ENCODE measurements at regions not wholly inside any gene's neighbourhood (a gene's known extent, or its start where the extent isn't known, plus 50 kb on each side); places are given as distances from the start of the nearest gene placed in this dataset.

GRCh38 chr3:104685492-104685891 lies 681.2 kb upstream of the ALCAM start:
- Histone ChIP-seq H3K36me3 (ENCODE audit: control insufficient read depth in 2 of 2, insufficient read depth in 2 of 2, low read length in 1 of 2) (no peaks in the 10 kb centered on the region), H3K4me3 (ENCODE audit: low read length in 2 of 2) (no peak overlapping the region), H3K27ac (ENCODE audit: low read depth in 1 of 2, low read length in 1 of 2) (no peak overlapping the region), H3K27me3 (ENCODE audit: control insufficient read depth in 2 of 2, insufficient read depth in 1 of 2, low read length in 1 of 2) (no peaks in the 10 kb centered on the region), H3K4me1 (ENCODE audit: control insufficient read depth in 2 of 2, insufficient read depth in 2 of 2, low read length in 2 of 2) (no peaks in the 10 kb centered on the region), H3K9me3 (ENCODE audit: control insufficient read depth in 2 of 2, insufficient read depth in 1 of 2, low read length in 1 of 2) (no peaks in the 10 kb centered on the region)
- no peak for DNase-seq (ENCODE audit: low read depth in 6 of 9, low spot score in 9 of 9)

GRCh38 chr3:104687362-104687761 lies 679.3 kb upstream of the ALCAM start:
- 97% methylated on average over 11 of the region's 11 CpGs for WGBS
- no peak overlapping the region for H3K27ac ChIP-seq (ENCODE audit: low read depth in 1 of 2, low read length in 1 of 2)
- H3K27me3 ChIP-seq (ENCODE audit: control insufficient read depth in 2 of 2, insufficient read depth in 1 of 2, low read length in 1 of 2), result no peaks in the 10 kb centered on the region
- H3K4me1 ChIP-seq (ENCODE audit: control insufficient read depth in 2 of 2, insufficient read depth in 2 of 2, low read length in 2 of 2), result no peaks in the 10 kb centered on the region
- no peak overlapping the region for H3K4me3 ChIP-seq (ENCODE audit: low read length in 2 of 2)
- no peak for DNase-seq (ENCODE audit: low read depth in 6 of 9, low spot score in 9 of 9)
- H3K36me3 ChIP-seq (ENCODE audit: control insufficient read depth in 2 of 2, insufficient read depth in 2 of 2, low read length in 1 of 2), result no peaks in the 10 kb centered on the region
- H3K9me3 ChIP-seq (ENCODE audit: control insufficient read depth in 2 of 2, insufficient read depth in 1 of 2, low read length in 1 of 2), result no peaks in the 10 kb centered on the region

GRCh38 chr3:104696470-104696869 lies 670.2 kb upstream of the ALCAM start:
- Histone ChIP-seq H3K36me3 (ENCODE audit: control insufficient read depth in 2 of 2, insufficient read depth in 2 of 2, low read length in 1 of 2) (no peaks in the 10 kb centered on the region), H3K9me3 (ENCODE audit: control insufficient read depth in 2 of 2, insufficient read depth in 1 of 2, low read length in 1 of 2) (no peaks in the 10 kb centered on the region), H3K27ac (ENCODE audit: low read depth in 1 of 2, low read length in 1 of 2) (no peak overlapping the region), H3K27me3 (ENCODE audit: control insufficient read depth in 2 of 2, insufficient read depth in 1 of 2, low read length in 1 of 2) (no peaks in the 10 kb centered on the region), H3K4me3 (ENCODE audit: low read length in 2 of 2) (no peak overlapping the region), H3K4me1 (ENCODE audit: control insufficient read depth in 2 of 2, insufficient read depth in 2 of 2, low read length in 2 of 2) (no peaks in the 10 kb centered on the region)
- WGBS, result 87% methylated on average over 8 of the region's 8 CpGs
- no peak for DNase-seq (ENCODE audit: low read depth in 6 of 9, low spot score in 9 of 9)

- H3K4me3 ChIP-seq (ENCODE audit: low read length in 2 of 2), result no peak overlapping the region
- no peak overlapping the region for H3K27ac ChIP-seq (ENCODE audit: low read depth in 1 of 2, low read length in 1 of 2)
- no peaks in the 10 kb centered on the region for H3K9me3 ChIP-seq (ENCODE audit: control insufficient read depth in 2 of 2, insufficient read depth in 1 of 2, low read length in 1 of 2)
- no peaks in the 10 kb centered on the region for H3K27me3 ChIP-seq (ENCODE audit: control insufficient read depth in 2 of 2, insufficient read depth in 1 of 2, low read length in 1 of 2)
- H3K36me3 ChIP-seq (ENCODE audit: control insufficient read depth in 2 of 2, insufficient read depth in 2 of 2, low read length in 1 of 2), result no peaks in the 10 kb centered on the region
- no peaks in the 10 kb centered on the region for H3K4me1 ChIP-seq (ENCODE audit: control insufficient read depth in 2 of 2, insufficient read depth in 2 of 2, low read length in 2 of 2)
- 88% methylated on average over 6 of the region's 6 CpGs for WGBS
- DNase-seq (ENCODE audit: low read depth in 6 of 9, low spot score in 9 of 9), result no peak
These were observed 655.3 kb upstream of the ALCAM start for GRCh38 chr3:104711406-104711805.

- Histone ChIP-seq H3K27ac (ENCODE audit: low read depth in 1 of 2, low read length in 1 of 2) (no peak overlapping the region), H3K4me3 (ENCODE audit: low read length in 2 of 2) (no peak overlapping the region), H3K27me3 (ENCODE audit: control insufficient read depth in 2 of 2, insufficient read depth in 1 of 2, low read length in 1 of 2) (no peaks in the 10 kb centered on the region), H3K4me1 (ENCODE audit: control insufficient read depth in 2 of 2, insufficient read depth in 2 of 2, low read length in 2 of 2) (no peaks in the 10 kb centered on the region), H3K9me3 (ENCODE audit: control insufficient read depth in 2 of 2, insufficient read depth in 1 of 2, low read length in 1 of 2) (peaks cover 0 to 2% of the 10 kb centered on the region in 2 donors), H3K36me3 (ENCODE audit: control insufficient read depth in 2 of 2, insufficient read depth in 2 of 2, low read length in 1 of 2) (no peaks in the 10 kb centered on the region)
- WGBS, result 93% methylated on average over 1 of the region's 1 CpG
- no peak for DNase-seq (ENCODE audit: low read depth in 6 of 9, low spot score in 9 of 9)
These were observed 650.7 kb upstream of the ALCAM start for GRCh38 chr3:104715972-104716371.

GRCh38 chr3:104717828-104718196 lies 648.9 kb upstream of the ALCAM start:
- Histone ChIP-seq H3K36me3 (ENCODE audit: control insufficient read depth in 2 of 2, insufficient read depth in 2 of 2, low read length in 1 of 2) (no peaks in the 10 kb centered on the region), H3K27me3 (ENCODE audit: control insufficient read depth in 2 of 2, insufficient read depth in 1 of 2, low read length in 1 of 2) (no peaks in the 10 kb centered on the region), H3K27ac (ENCODE audit: low read depth in 1 of 2, low read length in 1 of 2) (no peak overlapping the region), H3K9me3 (ENCODE audit: control insufficient read depth in 2 of 2, insufficient read depth in 1 of 2, low read length in 1 of 2) (peaks cover 0 to 2% of the 10 kb centered on the region in 2 donors), H3K4me3 (ENCODE audit: low read length in 2 of 2) (no peak overlapping the region), H3K4me1 (ENCODE audit: control insufficient read depth in 2 of 2, insufficient read depth in 2 of 2, low read length in 2 of 2) (no peaks in the 10 kb centered on the region)
- DNase-seq (ENCODE audit: low read depth in 6 of 9, low spot score in 9 of 9), result no peak
- 90% methylated on average over 3 of the region's 3 CpGs for WGBS

- 89% methylated on average over 4 of the region's 4 CpGs for WGBS
- H3K27ac ChIP-seq (ENCODE audit: low read depth in 1 of 2, low read length in 1 of 2), result no peak overlapping the region
- no peak for DNase-seq (ENCODE audit: low read depth in 6 of 9, low spot score in 9 of 9)
These were observed 643.7 kb upstream of the ALCAM start for GRCh38 chr3:104723000-104723399.

GRCh38 chr3:104731074-104731473 lies 635.6 kb upstream of the ALCAM start:
- H3K36me3 ChIP-seq (ENCODE audit: control insufficient read depth in 2 of 2, insufficient read depth in 2 of 2, low read length in 1 of 2), result no peaks in the 10 kb centered on the region
- no peak for DNase-seq (ENCODE audit: low read depth in 6 of 9, low spot score in 9 of 9)
- no peak overlapping the region for H3K27ac ChIP-seq (ENCODE audit: low read depth in 1 of 2, low read length in 1 of 2)
- H3K4me3 ChIP-seq (ENCODE audit: low read length in 2 of 2), result no peak overlapping the region
- no peaks in the 10 kb centered on the region for H3K4me1 ChIP-seq (ENCODE audit: control insufficient read depth in 2 of 2, insufficient read depth in 2 of 2, low read length in 2 of 2)
- no peaks in the 10 kb centered on the region for H3K27me3 ChIP-seq (ENCODE audit: control insufficient read depth in 2 of 2, insufficient read depth in 1 of 2, low read length in 1 of 2)
- 75% methylated on average over 3 of the region's 3 CpGs for WGBS
- H3K9me3 ChIP-seq (ENCODE audit: control insufficient read depth in 2 of 2, insufficient read depth in 1 of 2, low read length in 1 of 2), result no peaks in the 10 kb centered on the region

More at GRCh38 chr3:104723000-104723399, 643.7 kb upstream of the ALCAM start:
- Histone ChIP-seq H3K36me3 (ENCODE audit: control insufficient read depth in 2 of 2, insufficient read depth in 2 of 2, low read length in 1 of 2) (no peaks in the 10 kb centered on the region), H3K27me3 (ENCODE audit: control insufficient read depth in 2 of 2, insufficient read depth in 1 of 2, low read length in 1 of 2) (no peaks in the 10 kb centered on the region), H3K9me3 (ENCODE audit: control insufficient read depth in 2 of 2, insufficient read depth in 1 of 2, low read length in 1 of 2) (no peaks in the 10 kb centered on the region), H3K4me3 (ENCODE audit: low read length in 2 of 2) (no peak overlapping the region), H3K4me1 (ENCODE audit: control insufficient read depth in 2 of 2, insufficient read depth in 2 of 2, low read length in 2 of 2) (no peaks in the 10 kb centered on the region)

- Histone ChIP-seq H3K4me3 (ENCODE audit: low read length in 2 of 2) (no peak overlapping the region), H3K27ac (ENCODE audit: low read depth in 1 of 2, low read length in 1 of 2) (no peak overlapping the region), H3K27me3 (ENCODE audit: control insufficient read depth in 2 of 2, insufficient read depth in 1 of 2, low read length in 1 of 2) (no peaks in the 10 kb centered on the region), H3K9me3 (ENCODE audit: control insufficient read depth in 2 of 2, insufficient read depth in 1 of 2, low read length in 1 of 2) (no peaks in the 10 kb centered on the region), H3K4me1 (ENCODE audit: control insufficient read depth in 2 of 2, insufficient read depth in 2 of 2, low read length in 2 of 2) (no peaks in the 10 kb centered on the region), H3K36me3 (ENCODE audit: control insufficient read depth in 2 of 2, insufficient read depth in 2 of 2, low read length in 1 of 2) (no peaks in the 10 kb centered on the region)
- no peak for DNase-seq (ENCODE audit: low read depth in 6 of 9, low spot score in 9 of 9)
- 89% methylated on average over 2 of the region's 2 CpGs for WGBS
These were observed 632.1 kb upstream of the ALCAM start for GRCh38 chr3:104734627-104735026.

GRCh38 chr3:104735691-104736090 lies 631.0 kb upstream of the ALCAM start:
- no peak for DNase-seq (ENCODE audit: low read depth in 6 of 9, low spot score in 9 of 9)
- H3K27ac ChIP-seq (ENCODE audit: low read depth in 1 of 2, low read length in 1 of 2), result no peak overlapping the region
- no peak overlapping the region for H3K4me3 ChIP-seq (ENCODE audit: low read length in 2 of 2)
- no peaks in the 10 kb centered on the region for H3K4me1 ChIP-seq (ENCODE audit: control insufficient read depth in 2 of 2, insufficient read depth in 2 of 2, low read length in 2 of 2)
- no peaks in the 10 kb centered on the region for H3K27me3 ChIP-seq (ENCODE audit: control insufficient read depth in 2 of 2, insufficient read depth in 1 of 2, low read length in 1 of 2)
- no peaks in the 10 kb centered on the region for H3K36me3 ChIP-seq (ENCODE audit: control insufficient read depth in 2 of 2, insufficient read depth in 2 of 2, low read length in 1 of 2)
- no peaks in the 10 kb centered on the region for H3K9me3 ChIP-seq (ENCODE audit: control insufficient read depth in 2 of 2, insufficient read depth in 1 of 2, low read length in 1 of 2)
- 68% methylated on average over 1 of the region's 1 CpG for WGBS
